ENCODE measurements at regions not wholly inside any gene's neighbourhood (a gene's known extent, or its start where the extent isn't known, plus 50 kb on each side); places are given as distances from the start of the nearest gene placed in this dataset.

DNA sequence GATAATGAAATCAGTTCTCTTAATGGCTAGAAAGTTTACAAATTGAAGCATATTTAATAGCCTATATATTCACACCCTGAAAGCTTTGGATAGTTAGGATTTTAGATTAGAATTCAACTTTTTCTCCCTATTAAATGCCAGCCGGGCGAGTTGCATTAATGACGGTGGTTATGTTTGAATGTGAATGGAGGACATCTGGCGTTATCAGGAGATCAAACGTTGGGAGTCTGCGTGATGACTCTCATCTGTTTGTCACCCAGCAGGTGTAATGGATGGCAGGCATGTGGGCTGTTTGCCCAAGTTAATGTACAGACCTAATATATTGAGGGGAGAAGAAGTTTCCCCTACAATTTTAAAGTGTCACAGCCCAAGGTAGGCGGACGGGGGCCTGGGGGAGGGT is 1227.7 kb upstream of the WWC1 start:
- Histone ChIP-seq H3K36me3 (ENCODE audit: control insufficient read depth in 2 of 2, insufficient read depth in 2 of 2, low read length in 1 of 2) (no peaks in the 10 kb centered on the region), H3K9me3 (replicated peaks; ENCODE audit: control insufficient read depth, insufficient read depth, low read length) (no peaks in the 10 kb centered on the region), H3K27me3 (replicated peaks in 1 of 2; ENCODE audit: control insufficient read depth in 2 of 2, insufficient read depth in 2 of 2, low read length in 1 of 2) (no peaks in the 10 kb centered on the region), H3K79me2 (ENCODE audit: control insufficient read depth, insufficient read depth, low read length) (no peaks in the 10 kb centered on the region), H4K20me1 (ENCODE audit: control insufficient read depth, insufficient read depth) (no peaks in the 10 kb centered on the region), H3K4me1 (ENCODE audit: control insufficient read depth, insufficient read depth, low read length) (no peaks in the 10 kb centered on the region), H3K9ac (ENCODE audit: control insufficient read depth, insufficient read depth, low read length) (no peak overlapping the region), H3K4me2 (ENCODE audit: control insufficient read depth, insufficient read depth) (no peak overlapping the region), H3K4me3 (no peak overlapping the region), H2AFZ (ENCODE audit: control insufficient read depth, low read depth, low read length) (no peak overlapping the region), H3K27ac (ENCODE audit: control insufficient read depth, insufficient read depth) (no peak overlapping the region)
- in situ Hi-C loops (cut with MboI), result no loop called here
- POLR2A ChIA-PET, result no interaction called here
- intact Hi-C loops (cut with micrococcal nuclease; ENCODE audit: unreplicated experiment), result no loop called here
- no peak for DNase-seq (ENCODE audit: low read depth, low spot score)
- 69% methylated on average over 8 of the region's 8 CpGs for WGBS (ENCODE audit: insufficient coverage, insufficient replicate concordance, low lambda C conversion rate, missing lambda C conversion rate)
- BruUV-seq (replicated peaks), result no TSS peak
- CTCF ChIA-PET, result interaction anchor here (1.9 kb wide), 1 partner anchor 15 kb away, joined by 6 read pairs; no protein-coding TSS in a partner anchor
- RAD21 ChIA-PET (ENCODE audit: unreplicated experiment), result no interaction called here
- ATAC-seq, result no peak
- SMC1A ChIA-PET (ENCODE audit: uncharacterized antibody, unreplicated experiment), result no interaction called here
- no peak for FAIRE-seq
- TF ChIP-seq SIX5 (IDR thresholded peaks at IDR 0.05; ENCODE audit: low read depth, low read length, severe bottlenecking) (no peak), NR2C2 (IDR thresholded peaks at IDR 0.05; ENCODE audit: borderline replicate concordance, control insufficient read depth, insufficient read length, low read depth) (no peak), RB1 (IDR thresholded peaks at IDR 0.05; ENCODE audit: borderline replicate concordance) (no peak), SP1 (IDR thresholded peaks at IDR 0.05; ENCODE audit: low read depth, low read length) (no peak), ETV6 (conservative IDR thresholded peaks at IDR 0.05 in 1 of 2, IDR thresholded peaks at IDR 0.05 in 1 of 2; ENCODE audit: borderline replicate concordance in 1 of 2, low read depth in 1 of 2) (no peak), RAD51 (IDR thresholded peaks at IDR 0.05) (no peak), BCL11A (IDR thresholded peaks at IDR 0.05; ENCODE audit: low read depth, low read length) (no peak), YBX1 (IDR thresholded peaks at IDR 0.05) (no peak), NFYB (IDR thresholded peaks at IDR 0.05; ENCODE audit: insufficient read depth, low read depth, low read length) (no peak), CHD1 (IDR thresholded peaks at IDR 0.05; ENCODE audit: low read depth, low read length) (no peak), LARP7 (IDR thresholded peaks at IDR 0.05) (no peak)
- TF ChIP-seq, protein P1, sequence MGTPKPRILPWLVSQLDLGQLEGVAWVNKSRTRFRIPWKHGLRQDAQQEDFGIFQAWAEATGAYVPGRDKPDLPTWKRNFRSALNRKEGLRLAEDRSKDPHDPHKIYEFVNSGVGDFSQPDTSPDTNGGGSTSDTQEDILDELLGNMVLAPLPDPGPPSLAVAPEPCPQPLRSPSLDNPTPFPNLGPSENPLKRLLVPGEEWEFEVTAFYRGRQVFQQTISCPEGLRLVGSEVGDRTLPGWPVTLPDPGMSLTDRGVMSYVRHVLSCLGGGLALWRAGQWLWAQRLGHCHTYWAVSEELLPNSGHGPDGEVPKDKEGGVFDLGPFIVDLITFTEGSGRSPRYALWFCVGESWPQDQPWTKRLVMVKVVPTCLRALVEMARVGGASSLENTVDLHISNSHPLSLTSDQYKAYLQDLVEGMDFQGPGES (IDR thresholded peaks at IDR 0.05), result no peak
- TF ChIP-seq, protein P2, sequence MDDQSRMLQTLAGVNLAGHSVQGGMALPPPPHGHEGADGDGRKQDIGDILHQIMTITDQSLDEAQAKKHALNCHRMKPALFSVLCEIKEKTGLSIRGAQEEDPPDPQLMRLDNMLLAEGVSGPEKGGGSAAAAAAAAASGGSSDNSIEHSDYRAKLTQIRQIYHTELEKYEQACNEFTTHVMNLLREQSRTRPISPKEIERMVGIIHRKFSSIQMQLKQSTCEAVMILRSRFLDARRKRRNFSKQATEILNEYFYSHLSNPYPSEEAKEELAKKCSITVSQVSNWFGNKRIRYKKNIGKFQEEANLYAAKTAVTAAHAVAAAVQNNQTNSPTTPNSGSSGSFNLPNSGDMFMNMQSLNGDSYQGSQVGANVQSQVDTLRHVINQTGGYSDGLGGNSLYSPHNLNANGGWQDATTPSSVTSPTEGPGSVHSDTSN (IDR thresholded peaks at IDR 0.05; ENCODE audit: insufficient replicate concordance, low read depth, low read length), result no peak
- TF ChIP-seq, protein P3, sequence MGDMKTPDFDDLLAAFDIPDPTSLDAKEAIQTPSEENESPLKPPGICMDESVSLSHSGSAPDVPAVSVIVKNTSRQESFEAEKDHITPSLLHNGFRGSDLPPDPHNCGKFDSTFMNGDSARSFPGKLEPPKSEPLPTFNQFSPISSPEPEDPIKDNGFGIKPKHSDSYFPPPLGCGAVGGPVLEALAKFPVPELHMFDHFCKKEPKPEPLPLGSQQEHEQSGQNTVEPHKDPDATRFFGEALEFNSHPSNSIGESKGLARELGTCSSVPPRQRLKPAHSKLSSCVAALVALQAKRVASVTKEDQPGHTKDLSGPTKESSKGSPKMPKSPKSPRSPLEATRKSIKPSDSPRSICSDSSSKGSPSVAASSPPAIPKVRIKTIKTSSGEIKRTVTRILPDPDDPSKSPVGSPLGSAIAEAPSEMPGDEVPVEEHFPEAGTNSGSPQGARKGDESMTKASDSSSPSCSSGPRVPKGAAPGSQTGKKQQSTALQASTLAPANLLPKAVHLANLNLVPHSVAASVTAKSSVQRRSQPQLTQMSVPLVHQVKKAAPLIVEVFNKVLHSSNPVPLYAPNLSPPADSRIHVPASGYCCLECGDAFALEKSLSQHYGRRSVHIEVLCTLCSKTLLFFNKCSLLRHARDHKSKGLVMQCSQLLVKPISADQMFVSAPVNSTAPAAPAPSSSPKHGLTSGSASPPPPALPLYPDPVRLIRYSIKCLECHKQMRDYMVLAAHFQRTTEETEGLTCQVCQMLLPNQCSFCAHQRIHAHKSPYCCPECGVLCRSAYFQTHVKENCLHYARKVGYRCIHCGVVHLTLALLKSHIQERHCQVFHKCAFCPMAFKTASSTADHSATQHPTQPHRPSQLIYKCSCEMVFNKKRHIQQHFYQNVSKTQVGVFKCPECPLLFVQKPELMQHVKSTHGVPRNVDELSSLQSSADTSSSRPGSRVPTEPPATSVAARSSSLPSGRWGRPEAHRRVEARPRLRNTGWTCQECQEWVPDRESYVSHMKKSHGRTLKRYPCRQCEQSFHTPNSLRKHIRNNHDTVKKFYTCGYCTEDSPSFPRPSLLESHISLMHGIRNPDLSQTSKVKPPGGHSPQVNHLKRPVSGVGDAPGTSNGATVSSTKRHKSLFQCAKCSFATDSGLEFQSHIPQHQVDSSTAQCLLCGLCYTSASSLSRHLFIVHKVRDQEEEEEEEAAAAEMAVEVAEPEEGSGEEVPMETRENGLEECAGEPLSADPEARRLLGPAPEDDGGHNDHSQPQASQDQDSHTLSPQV (IDR thresholded peaks at IDR 0.05), result no peak
- TF ChIP-seq, protein P4, sequence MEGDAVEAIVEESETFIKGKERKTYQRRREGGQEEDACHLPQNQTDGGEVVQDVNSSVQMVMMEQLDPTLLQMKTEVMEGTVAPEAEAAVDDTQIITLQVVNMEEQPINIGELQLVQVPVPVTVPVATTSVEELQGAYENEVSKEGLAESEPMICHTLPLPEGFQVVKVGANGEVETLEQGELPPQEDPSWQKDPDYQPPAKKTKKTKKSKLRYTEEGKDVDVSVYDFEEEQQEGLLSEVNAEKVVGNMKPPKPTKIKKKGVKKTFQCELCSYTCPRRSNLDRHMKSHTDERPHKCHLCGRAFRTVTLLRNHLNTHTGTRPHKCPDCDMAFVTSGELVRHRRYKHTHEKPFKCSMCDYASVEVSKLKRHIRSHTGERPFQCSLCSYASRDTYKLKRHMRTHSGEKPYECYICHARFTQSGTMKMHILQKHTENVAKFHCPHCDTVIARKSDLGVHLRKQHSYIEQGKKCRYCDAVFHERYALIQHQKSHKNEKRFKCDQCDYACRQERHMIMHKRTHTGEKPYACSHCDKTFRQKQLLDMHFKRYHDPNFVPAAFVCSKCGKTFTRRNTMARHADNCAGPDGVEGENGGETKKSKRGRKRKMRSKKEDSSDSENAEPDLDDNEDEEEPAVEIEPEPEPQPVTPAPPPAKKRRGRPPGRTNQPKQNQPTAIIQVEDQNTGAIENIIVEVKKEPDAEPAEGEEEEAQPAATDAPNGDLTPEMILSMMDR (IDR thresholded peaks at IDR 0.05 in 2 of 3, conservative IDR thresholded peaks at IDR 0.05 in 1 of 3; ENCODE audit: control insufficient read depth in 2 of 3, extremely low read depth in 1 of 3, insufficient read depth in 1 of 3, low read depth in 3 of 3, low read length in 3 of 3), result no peak

Measured in GM12878 (cell line).